ENCODE measurements at regions not wholly inside any gene's neighbourhood (a gene's known extent, or its start where the extent isn't known, plus 50 kb on each side); places are given as distances from the start of the nearest gene placed in this dataset.

DNA sequence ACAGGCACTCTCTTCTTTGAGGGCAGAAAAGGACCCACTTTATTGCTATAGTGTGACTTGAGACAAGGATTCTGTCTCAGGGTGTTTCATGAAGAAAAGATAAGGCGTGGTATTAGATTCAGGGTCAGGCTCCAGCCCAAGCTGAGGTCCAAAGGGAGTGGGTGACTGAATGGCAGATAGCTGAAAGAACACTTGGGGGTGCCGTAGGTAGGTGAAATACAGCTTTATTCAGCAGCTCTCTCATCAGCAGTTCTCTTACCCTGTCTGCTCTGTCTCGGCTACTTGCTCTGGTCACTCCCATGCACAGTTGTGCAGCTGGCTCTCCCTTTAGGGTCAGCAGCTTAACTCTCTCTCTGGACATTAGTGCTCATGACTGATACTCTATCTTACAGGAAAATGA lies 379.9 kb downstream of the LPIN1 start:
- no peak for DNase-seq

DNA sequence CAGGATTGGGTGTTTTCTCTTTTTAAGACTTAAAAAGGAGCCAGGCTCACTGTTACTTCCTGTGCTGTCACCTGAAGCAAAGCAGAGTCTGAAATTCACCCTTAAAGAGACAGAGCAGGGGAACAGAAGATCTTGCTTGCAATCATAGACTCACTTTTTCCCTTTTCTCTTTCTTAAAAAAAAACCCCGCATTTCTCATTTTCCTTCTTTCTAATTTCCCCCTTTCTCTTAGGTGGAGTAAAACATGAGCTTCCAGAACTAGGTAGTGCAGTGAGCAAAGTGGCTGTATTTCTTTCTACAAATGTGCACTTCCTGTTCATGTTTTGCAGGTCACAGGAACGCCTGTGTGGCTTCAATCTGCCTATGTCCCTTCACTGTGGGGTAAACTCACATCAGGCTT lies 381.2 kb downstream of the LPIN1 start:
- no peak for DNase-seq

DNA sequence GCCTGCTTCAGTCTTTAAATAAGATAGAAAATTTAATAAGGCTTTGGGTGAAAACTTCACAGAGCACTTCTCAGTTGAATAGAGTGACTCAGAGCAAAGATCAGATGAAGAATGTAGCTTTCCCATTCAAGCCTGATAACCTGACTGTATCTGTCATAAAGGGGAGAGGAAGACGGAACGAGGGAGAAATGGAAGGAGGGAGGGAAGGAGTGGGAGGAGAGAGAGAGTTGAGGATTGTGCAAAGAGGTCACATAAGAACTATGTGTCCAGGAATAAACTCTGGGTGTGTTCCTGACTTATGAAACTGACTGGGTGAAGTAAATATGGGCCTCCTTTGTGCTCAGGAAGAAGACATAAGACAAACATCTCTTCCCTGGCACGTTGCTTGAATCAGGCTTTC lies 385.5 kb downstream of the LPIN1 start:
- DNase-seq: no peak

DNA sequence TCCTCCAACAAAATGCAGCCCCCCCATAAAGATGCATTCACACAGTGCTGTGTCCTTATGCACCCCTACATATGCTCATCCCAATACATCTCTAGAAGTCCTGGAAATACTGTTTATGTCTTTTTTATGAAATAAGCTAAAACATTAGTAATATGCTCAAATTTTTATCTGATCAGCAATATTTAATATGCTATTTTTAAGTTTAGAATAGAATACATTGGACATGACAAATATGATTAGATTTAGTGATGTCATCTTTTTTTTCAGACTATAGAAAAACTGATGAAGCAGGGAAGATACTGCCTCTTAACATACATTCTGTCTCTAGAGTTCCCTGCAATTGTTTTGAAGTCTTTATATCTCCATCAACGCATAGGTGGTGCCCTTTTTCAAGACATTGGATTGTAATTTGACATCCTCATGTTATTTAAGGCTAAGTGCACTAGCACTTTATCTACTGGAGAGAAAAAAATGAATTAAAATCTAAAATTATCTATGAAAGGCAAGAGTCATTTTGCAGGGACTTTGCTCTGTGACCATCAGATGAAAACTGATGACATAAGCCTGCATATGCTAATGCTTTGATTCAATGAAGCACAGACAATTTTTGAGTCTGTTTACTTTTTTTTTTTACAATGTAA lies 395.3 kb downstream of the LPIN1 start:
- no peak for DNase-seq

DNA sequence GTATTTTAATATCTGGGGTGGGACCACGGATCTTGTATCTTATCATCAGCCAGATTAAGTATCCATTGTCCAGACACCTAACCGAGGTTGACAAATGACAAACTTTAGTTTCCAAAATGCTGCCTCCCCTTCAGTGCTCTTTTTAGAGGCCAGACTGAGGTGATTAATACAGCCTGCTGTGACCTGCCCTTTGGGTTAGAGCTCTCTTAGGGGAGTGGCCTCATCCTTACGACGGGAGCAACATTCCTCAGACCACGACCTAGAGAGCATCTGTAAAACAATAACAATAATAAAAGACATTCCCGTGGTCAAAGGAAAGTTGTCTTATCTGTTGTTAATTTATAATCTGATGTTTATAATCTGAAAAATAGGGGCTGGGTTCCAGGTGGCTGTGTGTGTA lies 405.3 kb downstream of the LPIN1 start:
- no peak for DNase-seq

DNA sequence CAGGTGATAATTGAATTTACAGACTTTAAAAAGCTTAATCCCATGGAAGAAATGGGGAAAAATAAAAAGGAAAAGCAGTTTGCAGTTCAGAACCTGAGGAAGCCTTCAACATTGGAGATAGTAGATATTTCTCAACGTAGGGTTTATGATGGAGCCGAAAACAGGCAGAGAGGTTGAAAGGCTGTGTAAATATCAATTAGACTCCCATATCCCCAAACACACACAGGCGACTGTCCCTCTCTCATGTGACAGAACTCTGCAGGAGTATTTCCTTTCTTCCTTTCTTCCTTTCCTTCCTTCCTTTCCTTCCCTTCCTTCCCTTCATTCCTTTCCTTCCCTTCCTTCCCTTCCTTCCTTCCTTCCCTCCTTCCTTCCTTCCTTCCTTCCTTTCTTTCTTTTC lies 406.5 kb downstream of the LPIN1 start:
- no peak for DNase-seq

DNA sequence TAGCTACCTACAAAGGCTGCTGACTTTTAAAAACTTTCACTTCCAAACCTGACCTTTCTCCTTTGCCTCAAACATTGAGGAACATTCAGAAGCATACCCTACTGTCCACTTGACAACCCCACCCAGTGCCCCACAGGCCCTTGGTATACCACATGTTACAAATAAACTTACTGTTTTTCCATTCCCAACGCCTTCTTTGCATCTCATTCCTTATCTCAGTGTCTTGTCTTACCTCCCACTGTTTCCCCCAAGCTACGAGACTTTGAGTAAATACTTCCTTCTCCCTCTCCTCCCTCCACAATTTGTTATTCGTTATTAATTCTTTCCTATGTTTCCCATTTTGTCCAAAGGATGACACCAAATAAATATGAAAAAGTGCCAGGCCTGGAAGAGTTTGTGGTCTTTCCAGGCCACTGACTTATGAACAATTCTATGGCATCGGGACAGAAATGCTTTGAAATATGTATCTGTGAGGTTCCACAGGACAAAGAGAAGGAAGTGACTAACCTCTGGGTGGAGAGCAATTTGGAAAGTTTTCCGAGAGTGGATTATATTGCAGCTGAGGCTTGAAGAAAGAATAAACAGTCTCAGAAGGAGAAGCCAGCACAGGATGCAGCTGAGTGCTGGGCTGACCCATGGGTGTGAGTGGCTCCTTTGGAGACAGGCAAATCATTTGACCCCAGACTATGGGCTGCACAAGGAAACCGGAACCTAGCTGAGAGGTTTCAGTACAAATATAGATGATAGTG lies 409.0 kb downstream of the LPIN1 start:
- no peak for DNase-seq

DNA sequence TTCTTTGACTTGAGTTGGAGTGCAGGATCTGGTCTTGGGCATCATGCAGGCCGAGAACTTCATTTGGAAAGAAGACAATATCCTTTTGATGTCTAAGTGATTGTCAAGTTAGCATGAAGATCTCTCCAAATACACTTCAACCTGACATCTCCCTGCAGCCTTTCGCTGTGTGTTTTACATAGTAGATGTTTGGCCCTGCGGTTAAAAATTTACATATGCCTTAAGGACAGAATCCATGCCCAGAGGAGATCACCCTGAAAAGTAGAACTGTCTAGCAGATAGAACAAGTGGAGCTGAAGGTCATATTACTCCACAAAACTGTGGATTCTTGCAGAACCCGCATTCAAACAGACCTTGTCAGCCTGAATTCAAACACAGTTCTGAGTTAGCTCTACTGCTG lies 409.9 kb downstream of the LPIN1 start:
- no peak for DNase-seq

DNA sequence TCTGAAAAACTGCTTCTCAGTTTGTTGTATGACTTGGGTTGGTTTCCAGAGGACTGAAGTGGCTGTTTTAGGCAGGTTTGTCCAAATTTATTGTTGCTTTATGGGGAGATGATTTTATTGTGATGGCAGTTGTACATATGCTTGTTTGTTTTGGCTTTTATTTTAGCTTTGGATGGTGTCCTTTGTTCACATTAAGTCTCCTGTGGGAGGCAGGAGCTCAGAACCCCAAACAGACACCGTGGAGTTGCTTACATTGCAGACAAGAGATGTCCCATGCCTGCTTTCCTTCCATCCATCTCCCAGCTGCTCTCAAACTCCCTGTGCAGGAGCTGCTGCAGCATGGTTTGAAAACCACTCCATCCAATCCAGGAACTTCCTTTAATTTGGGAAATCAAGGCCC lies 414.7 kb downstream of the LPIN1 start:
- DNase-seq: no peak

DNA sequence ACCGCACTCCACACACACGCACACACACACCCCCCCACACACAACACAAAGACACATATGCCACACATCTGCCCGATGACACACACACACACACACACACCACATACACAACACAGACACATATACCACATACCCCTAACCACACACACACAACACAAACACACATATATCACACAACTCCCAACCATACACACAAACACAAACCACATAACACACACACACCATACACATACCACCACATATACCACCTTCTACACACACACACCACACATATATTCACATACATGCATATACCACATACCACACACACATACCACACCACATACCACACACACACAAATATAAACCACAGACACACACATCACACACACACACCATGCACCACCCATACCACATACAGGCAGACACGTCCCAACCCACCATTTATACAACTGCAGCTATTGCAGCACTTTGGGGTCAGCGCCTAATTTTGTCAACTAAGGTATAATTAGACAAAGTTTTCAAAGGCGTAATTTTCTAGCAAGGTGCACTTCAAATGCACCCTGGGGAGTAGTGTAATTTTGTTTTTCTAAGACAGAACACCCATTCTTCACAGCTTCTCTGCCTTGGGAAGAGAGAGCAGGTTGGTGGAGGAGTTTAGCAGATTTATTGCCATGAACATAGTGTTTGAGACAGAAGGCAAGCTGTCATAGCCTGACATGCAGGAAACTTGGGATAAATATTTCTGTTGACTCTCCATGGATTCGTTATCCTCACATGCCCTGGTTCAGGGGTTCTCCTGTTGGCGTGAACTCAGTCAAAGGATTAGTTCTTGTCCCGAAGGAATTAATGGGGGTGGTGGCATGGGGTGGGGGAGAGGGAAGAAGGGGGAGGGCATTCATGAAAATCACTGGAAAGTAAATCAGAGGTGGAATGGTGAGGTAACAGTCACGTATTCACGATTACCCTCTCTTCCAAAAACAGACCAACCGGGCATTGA lies 416.1 kb downstream of the LPIN1 start:
- DNase-seq: no peak

DNA sequence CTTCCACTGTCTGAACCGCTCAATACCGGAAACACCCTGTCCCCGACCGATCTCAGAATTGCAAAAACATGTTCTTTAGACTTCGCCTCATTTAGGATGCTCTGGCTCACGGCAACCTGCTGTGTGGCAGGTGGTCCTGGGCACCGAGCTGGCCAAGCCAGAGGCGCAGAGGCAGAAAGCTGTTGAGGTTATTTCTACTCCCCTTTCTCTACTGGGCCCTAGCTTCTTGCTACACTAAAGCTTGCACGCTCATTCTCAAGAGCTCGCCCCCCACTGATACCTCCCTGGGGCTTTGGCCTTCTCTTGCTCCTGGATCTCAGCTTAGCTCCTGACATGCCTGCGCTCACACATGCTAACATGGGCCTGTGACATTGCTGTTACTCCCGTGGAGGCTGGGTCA lies 417.4 kb downstream of the LPIN1 start:
- no peak for DNase-seq

DNA sequence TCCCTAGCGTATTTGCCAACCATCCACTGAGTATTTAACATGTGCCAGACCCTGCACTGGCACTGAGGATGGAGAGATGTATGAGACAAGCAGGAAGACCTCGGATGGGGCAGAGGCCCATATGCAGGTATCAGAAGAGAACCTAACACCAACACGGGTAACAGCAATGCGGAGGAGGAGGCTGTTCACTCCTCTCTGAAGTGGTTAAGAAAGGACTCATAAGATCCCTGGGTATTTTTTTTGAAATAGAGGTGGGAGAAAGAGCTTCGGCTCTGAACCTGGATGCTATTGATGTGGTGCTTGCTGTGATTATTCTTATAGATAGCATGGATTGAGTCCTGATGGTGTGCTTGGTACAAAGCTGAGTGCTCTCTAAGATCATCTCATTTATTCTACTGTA lies 418.3 kb downstream of the LPIN1 start:
- no peak for DNase-seq

DNA sequence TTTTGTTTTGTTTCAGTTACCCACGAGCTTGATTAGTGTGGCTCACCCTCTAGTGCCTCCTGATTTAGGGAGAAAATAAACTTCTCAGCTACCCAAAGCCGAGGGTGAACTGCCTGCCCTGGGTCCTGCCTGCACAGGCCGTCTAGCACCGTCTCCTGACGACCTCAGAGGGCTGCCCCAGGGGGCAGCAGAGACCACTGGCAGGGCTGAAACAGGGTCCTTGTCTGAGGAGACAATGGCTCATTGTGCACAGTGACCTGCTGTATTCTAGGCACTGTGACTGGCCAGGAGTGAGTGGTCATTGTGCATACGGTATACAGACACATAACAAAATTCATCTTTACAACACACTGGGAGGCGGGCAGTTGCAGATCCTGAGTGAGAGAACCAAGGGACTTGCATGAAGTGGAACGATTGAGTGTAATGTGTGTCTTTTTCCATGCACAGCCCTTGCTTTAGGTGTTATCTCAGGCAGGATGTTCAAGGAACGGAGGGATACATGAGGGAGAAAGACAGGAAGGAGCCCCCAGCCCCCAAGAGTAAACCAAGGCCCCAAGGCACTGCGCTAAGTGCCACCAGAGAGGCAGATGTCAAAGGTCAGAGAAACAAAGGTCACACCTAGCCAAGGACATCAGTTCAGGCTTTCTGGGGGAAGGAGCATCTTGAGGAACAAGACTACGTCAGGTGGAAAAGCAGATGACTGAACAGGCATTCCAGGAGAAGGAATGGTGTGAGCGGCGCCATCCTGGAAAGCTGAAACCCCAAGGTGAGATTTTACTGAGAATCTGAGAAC lies 421.3 kb downstream of the LPIN1 start:
- no peak for DNase-seq

DNA sequence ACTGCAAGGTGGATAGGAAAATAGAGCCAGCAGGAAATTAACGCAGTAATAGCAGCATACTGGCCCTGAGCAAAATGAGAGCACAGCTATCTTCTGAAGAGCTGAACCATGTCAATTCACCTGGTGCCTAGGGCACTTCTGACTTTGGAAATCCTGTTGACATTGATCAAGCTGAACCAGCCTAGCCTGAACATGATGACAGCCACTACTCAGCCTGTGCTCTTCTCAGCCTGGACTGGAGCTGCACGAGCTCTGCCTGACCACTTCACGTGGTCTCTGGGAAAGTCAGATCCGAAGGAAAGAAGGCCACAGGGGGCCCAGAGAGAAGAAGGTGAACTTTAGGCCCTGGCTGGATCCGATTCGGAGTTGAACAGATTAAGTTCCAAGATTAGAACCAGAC lies 421.9 kb downstream of the LPIN1 start:
- no peak for DNase-seq

DNA sequence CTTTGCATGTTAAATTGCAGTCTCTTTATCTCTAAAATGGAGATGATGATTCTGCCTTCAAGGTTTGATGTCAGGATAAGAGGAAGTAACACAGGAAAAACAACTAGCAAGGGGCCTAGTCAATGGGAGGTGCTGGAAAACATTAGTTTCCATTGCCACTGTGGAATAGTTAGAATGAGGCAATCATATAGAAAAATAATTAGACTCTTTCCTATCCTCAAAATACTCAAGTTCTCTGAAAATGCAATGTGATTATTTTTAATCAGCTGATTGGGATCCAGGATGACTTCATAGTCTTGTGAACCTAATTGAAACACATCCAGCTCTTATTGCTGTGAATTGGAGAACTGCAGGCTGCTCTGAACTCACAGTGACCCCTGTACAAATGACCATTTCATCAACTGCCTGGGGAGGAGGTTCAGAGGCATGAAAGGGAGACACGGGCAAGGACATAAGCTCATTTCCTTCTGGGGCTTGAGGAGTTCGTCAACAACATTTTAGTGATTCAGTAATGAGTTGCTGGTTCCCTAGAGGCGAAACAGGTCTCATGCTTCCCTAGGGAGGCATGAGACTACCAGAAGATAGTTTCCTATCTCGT lies 422.5 kb downstream of the LPIN1 start:
- DNase-seq: no peak

DNA sequence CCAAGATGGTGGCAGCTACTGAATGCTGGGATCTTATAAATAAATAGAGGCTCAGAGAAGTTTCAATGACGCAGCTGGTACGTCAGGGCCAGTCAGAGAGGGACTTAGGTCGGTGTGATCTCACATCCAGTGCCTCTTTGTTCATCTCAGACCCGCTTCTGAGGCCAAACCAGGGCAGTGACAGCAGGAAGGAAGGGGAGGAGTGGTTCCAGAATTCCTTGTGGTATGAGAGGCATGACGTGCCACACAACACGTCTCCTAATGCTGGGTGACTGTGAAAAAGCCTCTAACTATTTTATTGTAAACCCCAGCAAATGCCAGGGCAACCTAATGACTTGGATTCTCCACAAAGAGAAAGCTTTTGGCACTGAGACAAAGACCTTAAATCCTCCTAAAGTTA lies 423.3 kb downstream of the LPIN1 start:
- no peak for DNase-seq

DNA sequence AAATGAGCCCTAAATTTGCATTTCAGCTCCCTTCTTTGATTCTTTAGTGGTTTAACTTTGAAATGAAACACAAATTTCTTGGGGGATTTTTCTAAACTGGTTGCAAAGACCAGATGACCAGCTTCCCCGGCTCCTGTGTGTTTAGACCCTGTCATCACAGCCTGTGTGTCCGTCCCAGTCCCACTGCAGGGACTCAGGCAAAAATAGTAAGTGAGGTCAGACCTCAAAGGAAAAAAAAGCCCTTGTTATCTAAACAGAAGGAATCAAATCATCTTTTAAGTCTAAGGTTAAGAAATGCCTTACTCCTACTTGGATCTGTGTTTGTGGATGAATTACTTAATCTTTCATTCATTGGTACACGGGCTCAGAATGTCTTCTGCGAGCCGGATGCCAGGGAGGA lies 423.7 kb downstream of the LPIN1 start:
- no peak for DNase-seq

DNA sequence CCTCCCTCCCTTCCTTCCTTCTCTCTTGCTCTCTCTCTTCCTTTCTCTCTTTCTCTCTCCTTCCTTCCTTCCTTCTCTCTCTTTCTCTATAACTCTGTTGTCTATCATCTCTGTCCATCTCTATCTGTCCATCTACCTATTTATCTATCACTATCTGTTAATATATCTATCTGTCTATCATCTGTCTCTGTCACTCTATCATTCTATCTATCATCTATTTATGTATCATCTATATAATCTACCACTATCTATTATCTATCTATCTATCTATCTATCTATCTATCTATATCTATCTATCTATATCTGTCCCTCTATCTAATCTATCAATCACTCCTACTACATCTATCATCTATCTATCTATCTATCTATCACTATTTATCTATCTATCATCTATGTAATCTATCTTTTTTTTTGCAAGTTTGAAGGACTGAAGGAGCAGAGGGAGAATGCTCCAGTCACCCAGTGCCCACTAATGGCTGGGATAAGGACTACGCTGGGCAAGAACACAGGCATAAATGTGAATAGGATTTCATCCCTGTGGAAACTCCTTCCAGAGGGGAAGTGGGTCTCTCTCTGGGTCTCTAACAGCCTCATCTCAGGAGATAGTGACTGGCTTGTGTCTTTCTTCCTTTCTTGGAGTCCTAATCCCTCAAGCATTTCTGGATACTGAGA lies 427.0 kb downstream of the LPIN1 start:
- no peak for DNase-seq

DNA sequence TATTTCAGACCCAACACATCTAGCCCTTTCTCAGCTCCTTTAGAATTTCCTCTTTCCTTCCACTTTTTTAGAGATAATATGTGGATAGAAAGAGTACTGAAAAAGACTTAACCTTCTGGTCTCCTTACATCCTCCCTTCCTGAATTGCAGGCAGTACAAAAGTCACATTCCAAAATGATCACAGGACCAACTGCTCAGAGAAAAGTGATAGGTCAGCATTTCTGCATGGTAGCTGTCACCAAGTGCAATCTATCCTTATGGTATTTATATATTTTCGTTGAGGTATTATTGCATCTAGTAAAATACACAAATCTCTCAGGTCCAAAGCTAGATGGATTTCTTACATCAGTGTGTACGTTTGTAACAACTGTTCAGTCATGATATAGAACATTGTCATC lies 427.5 kb downstream of the LPIN1 start:
- DNase-seq: no peak

DNA sequence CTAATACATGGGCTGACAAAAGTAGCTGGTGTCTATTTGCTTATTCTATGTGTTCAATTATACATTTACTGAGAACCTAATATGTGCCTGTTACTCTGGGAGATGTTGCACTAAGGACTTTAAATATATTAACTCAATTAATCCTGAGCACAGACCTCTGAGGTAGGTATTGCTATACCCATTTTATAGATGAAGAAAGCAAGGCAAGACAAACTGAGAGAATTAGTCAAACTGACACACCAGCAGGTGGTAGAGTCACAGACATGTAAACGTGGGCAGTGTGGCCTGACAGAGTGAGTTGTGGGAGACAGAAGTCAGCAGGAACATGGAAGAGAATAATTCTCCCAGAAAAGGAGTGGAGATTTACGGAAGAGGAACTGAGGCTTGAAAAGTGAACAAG lies 428.9 kb downstream of the LPIN1 start:
- DNase-seq: no peak

DNA sequence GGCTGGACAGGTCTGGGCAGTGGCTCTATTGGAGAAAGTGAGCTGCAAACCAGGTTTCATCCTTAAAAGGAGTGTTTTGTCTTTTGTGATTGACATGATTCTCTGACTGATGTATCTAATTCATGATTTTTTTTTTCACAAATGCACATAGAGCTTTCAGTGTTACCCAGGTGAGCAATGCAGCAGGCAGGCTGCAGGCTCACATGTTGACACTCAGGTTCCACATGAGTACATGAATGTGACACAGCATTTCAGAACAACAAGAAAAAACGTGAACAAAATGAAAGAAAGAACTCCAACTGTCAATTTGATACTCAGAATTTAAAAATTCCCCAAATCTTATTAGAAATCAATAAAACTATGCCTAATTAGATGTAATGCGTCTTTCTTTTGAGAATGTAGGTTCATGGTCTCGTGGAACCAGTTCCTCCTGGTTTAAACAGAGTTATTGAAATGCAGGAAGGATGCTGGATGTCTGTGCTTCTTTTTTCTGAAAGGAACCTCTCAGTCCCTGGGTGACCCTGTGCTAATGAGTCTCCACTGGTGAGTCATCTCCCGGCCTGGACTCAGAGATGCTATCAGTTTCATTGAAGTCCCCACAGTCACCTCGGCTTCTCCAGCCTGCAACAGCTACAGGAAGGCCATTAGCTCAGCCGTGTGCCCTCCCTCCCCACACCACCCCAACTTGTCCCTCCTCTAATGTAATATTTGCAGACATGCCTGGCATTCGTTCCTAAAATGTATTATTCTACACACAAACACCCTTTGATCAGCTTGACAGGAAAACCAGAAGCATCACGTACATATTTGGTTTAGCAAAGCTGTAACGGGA lies 430.4 kb downstream of the LPIN1 start:
- DNase-seq: no peak

Measured in NCI-H187 treated with DMSO at 0.1 percent for 48 hours (cell line).